Pancreas (tissue), 10 donors: ENCODE measurements at regions not wholly inside any gene's neighbourhood (a gene's known extent, or its start where the extent isn't known, plus 50 kb on each side); places are given as distances from the start of the nearest gene placed in this dataset.

Experiments used
- ATAC-seq, 4 donors: fragments of 200-7000 bp; cut with Tn5 transposase; one replicate each; pipeline versions ENCODE4 v1.8.0 to v1.9.1; 2020; ENCODE audit warnings: mild to moderate bottlenecking in 4 of 4, moderate library complexity in 4 of 4
- DNase-seq, 6 donors: peaks; one replicate each; pipeline ENCODE4 v3.0.0-alpha.2; 2020
- FAIRE-seq: peaks from 2 replicates; lab custom pipeline; 2012; peaks lifted over from hg19 to GRCh38; lab: Jason Lieb, UNC
- H3K27ac ChIP-seq, 4 donors: fragments of 200-600 bp; sonication (generic); 1 replicate in 3 of 4; 2 replicates in 1 of 4; pipeline versions ENCODE4 v1.5.0 to v1.8.0; 2020
- H3K27me3 ChIP-seq, 4 donors: fragments of 200-600 bp; one replicate each; pipeline ENCODE4 v1.8.0; 2021
- H3K36me3 ChIP-seq, 3 donors: fragments of 200-600 bp; sonication (generic) in 1 of 3; one replicate each; pipeline versions ENCODE4 v1.5.0 to v1.8.0; 2020 to 2021
- H3K4me1 ChIP-seq, 3 donors: fragments of 200-600 bp; one replicate each; pipeline ENCODE4 v1.8.0; 2021
- H3K4me3 ChIP-seq, 4 donors: fragments of 200-600 bp; sonication (generic) in 2 of 4; one replicate each; pipeline versions ENCODE4 v1.5.0 to v1.8.0; 2020 to 2021
- H3K9me3 ChIP-seq, 4 donors: fragments of 200-600 bp; one replicate each; pipeline ENCODE4 v1.8.0; 2021
- CTCF ChIP-seq, 4 donors: fragments of 200-600 bp; sonication (generic) in 3 of 4; IDR thresholded peaks; one replicate each; pipeline versions ENCODE4 v1.5.0 to v1.8.0; 2021; ENCODE audit warnings: antibody characterized with exemption in 4 of 4
- WGBS, 2 donors: extraction: QIAGEN DNeasy Blood & Tissue Kit; methylation state at CpG; one replicate each; pipeline ENCODE4 v1.1.7; 2013; 5-methylcytosine and 5-hydroxymethylcytosine counted together
- intact Hi-C, 3 donors: fragments of 100-400 bp; cut with DNase I; formaldehyde crosslinking; loops; one replicate each; pipeline versions ENCODE4 v1.11.1 to v1.14.2; 2022
- donor health status: healthy with polysubstance abuse.
- donor health status: DM: no; HTN: no; CAD: no; lungs with moderate emphysema.
- donor health status: DM: no; HTN: no; CAD: no.
- donor health status: control.
- donor health status: control.
- donor health status: Bipolar disorder and iron deficiency.
- donor health status: DM: yes; HTN: yes; CAD: no.
- donor health status: DM: no; HTN: no; CAD: no.
- donor health status: DM: no; HTN: no; CAD: no.
- donor health status: DM: yes; HTN: yes; CAD: no.

DNA sequence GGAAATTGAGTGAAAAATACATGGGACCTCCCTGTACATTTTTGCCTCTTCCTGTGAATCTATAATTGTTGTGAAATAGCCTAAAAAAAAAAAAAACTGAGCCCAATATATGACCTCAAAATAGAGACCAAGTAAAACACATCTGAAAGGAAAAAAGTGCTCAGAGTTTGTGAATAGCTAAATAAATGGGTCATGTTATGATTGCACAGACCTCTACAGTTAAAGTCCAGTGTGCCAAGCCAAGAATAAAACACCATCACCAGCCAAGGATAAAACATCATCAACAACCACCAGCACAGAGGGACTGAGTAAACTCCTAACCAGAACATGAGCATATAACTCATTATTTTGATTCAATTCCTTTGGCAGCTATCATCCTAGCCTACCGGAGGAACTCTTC lies 115.6 kb upstream of the AGTR1 start:
- WGBS, 2 donors, result 82 to 92% methylated on average over 1 of the region's 1 CpG
- no peak for TF ChIP-seq CTCF (IDR thresholded peaks at IDR 0.05)
- DNase-seq, result no peak
- intact Hi-C loops, result no loop called here
- ATAC-seq, result peak in 1 of 4 donors; percentile 29
- Histone ChIP-seq H3K9me3 (no peaks in the 10 kb centered on the region), H3K27me3 (no peaks in the 10 kb centered on the region), H3K4me3 (no peak overlapping the region), H3K27ac (no peak overlapping the region), H3K36me3 (no peaks in the 10 kb centered on the region), H3K4me1 (no peaks in the 10 kb centered on the region)
- FAIRE-seq, result no peak

DNA sequence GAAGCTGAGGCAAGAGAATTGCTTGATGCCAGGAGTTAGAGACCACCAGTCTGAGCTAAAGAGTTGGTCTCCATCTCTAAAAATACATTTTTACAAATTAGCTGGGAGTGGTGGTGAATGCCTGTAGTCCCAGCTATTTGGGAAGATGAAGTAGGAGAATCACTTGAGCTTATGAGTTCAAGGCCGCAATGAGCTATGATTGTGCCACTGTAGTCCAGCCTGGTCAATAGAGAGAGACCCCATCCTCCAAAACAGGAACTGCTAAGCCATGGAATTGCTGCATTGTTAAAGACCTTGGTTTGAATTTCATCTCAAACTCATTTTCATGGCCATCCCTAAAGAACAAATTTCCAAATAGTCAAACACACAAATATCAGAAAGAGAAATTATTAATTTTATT lies 113.9 kb upstream of the AGTR1 start:
- Histone ChIP-seq H3K4me3 (no peak overlapping the region), H3K4me1 (no peaks in the 10 kb centered on the region), H3K36me3 (no peaks in the 10 kb centered on the region), H3K27ac (no peak overlapping the region), H3K9me3 (no peaks in the 10 kb centered on the region), H3K27me3 (no peaks in the 10 kb centered on the region)
- intact Hi-C loops, result no loop called here
- no peak for TF ChIP-seq CTCF (IDR thresholded peaks at IDR 0.05)
- no peak for ATAC-seq
- FAIRE-seq, result no peak
- DNase-seq, result no peak
- WGBS, 2 donors, result 86 to 100% methylated on average over 1 of the region's 1 CpG

DNA sequence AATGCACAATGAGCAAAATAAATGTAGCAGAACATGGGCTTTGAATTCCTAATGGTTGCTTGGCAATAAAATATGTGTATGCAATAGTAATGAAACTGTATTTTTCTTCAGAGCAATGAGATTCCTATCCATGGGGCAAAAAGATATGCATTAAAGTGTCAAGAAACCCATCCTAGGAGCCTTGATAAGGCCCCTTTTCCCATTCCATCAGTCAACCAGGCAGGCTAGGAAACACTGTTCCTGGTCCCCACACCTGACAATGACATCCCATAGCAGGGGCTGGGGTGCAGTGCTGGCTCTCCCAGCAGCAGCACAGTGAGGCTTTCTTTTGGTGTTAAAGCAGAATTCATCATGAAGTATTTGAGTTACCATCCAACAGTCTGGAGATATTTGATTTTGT lies 113.3 kb upstream of the AGTR1 start:
- no peak overlapping the region for H3K27ac ChIP-seq
- DNase-seq, result no peak
- no peak for TF ChIP-seq CTCF (IDR thresholded peaks at IDR 0.05)
- no peaks in the 10 kb centered on the region for H3K27me3 ChIP-seq
- H3K4me1 ChIP-seq, result no peaks in the 10 kb centered on the region
- intact Hi-C loops, result no loop called here
- H3K4me3 ChIP-seq, result no peak overlapping the region
- no peak for FAIRE-seq
- H3K9me3 ChIP-seq, result no peaks in the 10 kb centered on the region
- H3K36me3 ChIP-seq, result no peaks in the 10 kb centered on the region
- ATAC-seq, result no peak

- WGBS, 2 donors, result 60 to 70% methylated on average over 5 of the region's 5 CpGs
- ATAC-seq, result no peak
- H3K27ac ChIP-seq, result no peak overlapping the region
- DNase-seq, result no peak
- H3K4me3 ChIP-seq, result no peak overlapping the region
- no peak for FAIRE-seq
- H3K9me3 ChIP-seq, result no peaks in the 10 kb centered on the region
- no peaks in the 10 kb centered on the region for H3K4me1 ChIP-seq
- no peak for TF ChIP-seq CTCF (IDR thresholded peaks at IDR 0.05)
- H3K27me3 ChIP-seq, result no peaks in the 10 kb centered on the region
- intact Hi-C loops, result no loop called here
- no peaks in the 10 kb centered on the region for H3K36me3 ChIP-seq
These were observed 111.9 kb upstream of the AGTR1 start for GRCh38 chr3:148585671-148586379.

DNA sequence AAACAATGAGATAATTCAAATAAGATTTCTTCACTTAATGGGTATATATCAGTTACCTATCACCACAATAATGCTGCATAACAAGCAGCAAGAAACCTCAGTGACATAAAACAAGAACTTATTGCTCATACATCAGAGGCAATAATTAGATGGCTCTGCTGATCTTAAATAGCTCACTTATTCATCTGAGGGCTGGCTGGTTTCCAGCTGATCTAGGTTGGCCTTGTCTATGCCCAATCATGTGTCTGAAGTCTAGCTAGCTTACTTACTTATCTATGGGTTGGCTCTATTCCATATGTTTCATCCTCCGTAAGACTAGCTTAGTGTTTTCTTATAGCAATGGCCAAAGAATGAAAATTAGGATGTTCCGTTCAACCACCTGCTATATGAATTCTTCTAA lies 109.4 kb upstream of the AGTR1 start:
- TF ChIP-seq CTCF (IDR thresholded peaks at IDR 0.05), result no peak
- Histone ChIP-seq H3K27ac (no peak overlapping the region), H3K36me3 (no peaks in the 10 kb centered on the region), H3K4me3 (no peak overlapping the region), H3K9me3 (no peaks in the 10 kb centered on the region), H3K27me3 (no peaks in the 10 kb centered on the region), H3K4me1 (no peaks in the 10 kb centered on the region)
- intact Hi-C loops, result no loop called here
- ATAC-seq, result no peak
- 89 to 91% methylated on average over 2 of the region's 2 CpGs for WGBS, 2 donors
- no peak for DNase-seq
- FAIRE-seq, result no peak
